ENCODE measurements at regions not wholly inside any gene's neighbourhood (a gene's known extent, or its start where the extent isn't known, plus 50 kb on each side); places are given as distances from the start of the nearest gene placed in this dataset.
"Not testable (repeated sequence)": the region's sequence is repeated elsewhere in the genome, so short reads cannot be mapped to it uniquely, and the experiment has no call there.

DNA sequence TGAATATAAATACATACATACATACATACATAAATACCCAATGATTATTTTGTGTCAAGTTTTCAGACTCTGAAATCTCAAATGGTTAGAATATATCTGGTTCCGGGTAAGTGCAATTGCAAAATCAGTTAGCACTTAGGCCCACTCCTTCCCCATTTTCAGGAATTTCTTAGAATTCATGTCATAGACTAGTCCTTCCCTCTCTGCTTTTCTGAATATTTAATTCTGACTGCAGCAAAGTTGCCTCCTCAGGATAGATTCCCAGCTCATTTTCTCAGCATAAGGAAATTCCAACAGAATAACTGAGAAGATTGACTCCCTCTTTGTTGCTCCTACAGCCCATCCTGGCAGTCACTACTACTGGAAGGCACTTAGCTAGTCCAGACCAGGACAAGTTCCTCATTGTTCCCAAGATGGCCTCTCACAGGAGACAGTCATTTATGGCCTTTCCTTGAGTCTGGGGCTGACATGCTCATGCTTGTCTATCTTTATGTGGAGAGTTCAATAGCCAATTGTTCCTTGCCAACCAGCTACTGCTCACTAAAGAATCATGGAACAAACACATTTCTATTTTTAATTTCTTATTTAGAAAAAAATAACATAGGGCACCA, 142.9 kb upstream of the ITGB1 start:
- DNase-seq = no peak

- DNase-seq = no peak
Observed at GRCh38 chr10:33099748-33100147, 141.7 kb upstream of the ITGB1 start.

DNA sequence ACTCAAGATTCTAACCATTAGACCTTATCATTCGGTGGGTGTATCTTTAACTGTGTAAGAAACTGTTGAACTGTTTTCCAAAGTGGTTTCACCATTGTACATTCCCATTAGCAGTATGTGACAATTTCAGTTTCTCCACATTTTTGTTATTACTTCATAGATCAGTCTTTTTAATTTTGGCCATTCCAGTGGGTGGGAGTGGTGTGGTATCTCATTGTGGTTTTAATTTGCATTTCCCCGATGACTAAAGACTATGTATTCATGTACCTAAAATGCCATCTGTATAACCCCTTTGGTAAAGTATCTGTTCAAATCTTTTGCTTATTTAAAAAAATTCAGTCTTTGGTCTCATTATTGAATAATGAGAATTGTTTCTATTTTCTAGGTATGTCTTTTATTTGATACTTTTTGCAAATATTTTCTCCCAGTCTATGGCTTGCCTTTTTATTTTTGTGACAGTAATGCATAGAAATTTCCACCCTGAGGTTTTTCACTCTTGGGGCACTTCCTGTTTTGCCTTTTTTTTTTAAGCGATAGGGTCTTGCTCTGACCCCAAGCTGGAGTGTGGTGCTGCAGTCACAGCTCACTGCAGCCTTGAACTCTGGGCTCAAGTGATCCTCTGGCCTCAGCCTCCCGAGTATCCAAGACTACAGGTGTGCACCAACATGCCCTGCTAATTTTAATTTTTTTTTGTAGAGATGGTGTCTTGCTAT, 141.1 kb upstream of the ITGB1 start:
- DNase-seq = no peak

DNA sequence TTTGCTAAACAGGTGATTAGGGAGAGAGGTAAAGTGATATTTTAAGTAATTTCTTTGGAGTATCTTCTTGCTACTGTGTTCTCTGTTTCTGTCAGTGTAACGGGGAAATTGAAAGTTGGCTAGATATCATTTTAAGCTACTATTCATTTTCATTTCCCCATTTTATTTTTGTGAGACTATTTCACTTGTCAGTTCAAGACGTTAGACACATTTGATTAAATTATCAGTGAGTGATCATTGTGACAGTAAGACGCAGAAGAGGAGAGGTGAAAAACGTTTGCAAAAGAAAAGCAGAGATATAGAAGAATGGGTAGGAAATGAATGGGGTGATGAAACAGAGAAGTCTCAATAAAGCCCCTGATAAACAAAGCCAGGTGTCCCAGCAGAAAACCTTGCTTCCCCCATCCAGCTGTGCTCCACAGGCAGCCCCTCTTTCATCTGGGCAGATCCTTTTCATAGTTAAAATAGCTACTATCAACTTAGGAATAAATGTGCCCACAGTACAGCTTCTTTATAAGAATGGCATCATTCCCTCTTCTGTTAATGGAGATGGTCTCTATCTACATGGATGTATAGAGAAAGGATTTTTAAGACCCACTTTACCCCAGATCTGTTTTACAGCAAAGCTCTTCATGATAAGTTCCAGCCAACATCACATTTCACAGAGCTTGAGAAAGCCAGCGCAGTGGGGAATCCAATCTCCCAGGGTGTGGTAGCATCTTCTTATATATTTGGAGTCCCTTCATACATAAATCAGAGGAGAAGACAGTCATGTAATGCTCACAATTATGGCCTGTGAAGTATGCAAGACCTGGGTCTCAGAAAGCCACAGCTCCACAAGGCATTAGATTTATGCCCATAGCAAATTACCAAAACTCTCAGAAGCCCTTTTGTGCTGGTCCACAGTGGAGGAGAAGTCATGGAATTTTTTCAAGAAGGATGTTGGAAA, 138.1 kb upstream of the ITGB1 start:
- no peak for DNase-seq

GRCh38 chr10:33094263-33095051, 136.4 kb upstream of the ITGB1 start:
- DNase-seq = no peak

GRCh38 chr10:33093362-33093761, 135.3 kb upstream of the ITGB1 start:
- DNase-seq = no peak

GRCh38 chr10:33092596-33092995, 134.6 kb upstream of the ITGB1 start:
- DNase-seq = no peak

DNA sequence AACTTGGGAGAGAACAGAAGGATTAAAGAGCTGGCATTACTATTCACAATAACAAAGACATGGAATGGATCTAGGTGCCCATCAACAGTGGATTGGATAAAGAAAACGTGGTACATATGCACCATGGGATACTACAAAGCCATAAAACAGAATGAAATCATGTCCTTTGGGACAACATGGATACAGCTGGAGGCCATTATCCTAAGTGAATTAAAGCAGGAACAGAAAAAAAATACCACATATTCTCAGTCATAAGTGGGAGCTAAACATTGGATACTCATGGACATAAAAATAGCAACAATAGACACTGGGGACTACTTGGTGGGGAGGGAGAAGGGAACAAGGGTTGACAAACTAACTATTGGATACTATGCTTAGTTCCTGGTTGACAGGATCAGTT, 133.2 kb upstream of the ITGB1 start:
- DNase-seq = no peak

DNA sequence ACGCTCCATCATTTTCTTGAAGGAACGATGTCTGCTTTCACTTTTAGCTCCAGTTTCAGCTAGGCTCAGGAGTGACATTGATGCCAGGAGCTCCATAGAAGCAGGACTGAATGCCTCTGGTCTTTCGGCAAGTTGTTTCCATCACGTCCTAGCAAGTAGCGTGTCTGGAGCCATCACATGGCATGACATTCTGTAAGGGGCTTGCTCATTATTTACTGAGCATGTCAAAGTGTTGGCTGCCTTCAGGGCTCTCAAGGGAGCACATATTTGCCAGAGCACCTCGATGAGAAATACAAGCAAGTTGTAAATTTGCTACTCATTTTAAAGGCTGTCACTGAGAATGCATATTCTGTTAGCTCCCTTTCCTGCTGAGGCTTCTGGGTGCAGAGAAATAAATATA, 131.0 kb upstream of the ITGB1 start:
- DNase-seq = no peak

GRCh38 chr10:33087922-33088321, 129.9 kb upstream of the ITGB1 start:
- no peak for DNase-seq

DNA sequence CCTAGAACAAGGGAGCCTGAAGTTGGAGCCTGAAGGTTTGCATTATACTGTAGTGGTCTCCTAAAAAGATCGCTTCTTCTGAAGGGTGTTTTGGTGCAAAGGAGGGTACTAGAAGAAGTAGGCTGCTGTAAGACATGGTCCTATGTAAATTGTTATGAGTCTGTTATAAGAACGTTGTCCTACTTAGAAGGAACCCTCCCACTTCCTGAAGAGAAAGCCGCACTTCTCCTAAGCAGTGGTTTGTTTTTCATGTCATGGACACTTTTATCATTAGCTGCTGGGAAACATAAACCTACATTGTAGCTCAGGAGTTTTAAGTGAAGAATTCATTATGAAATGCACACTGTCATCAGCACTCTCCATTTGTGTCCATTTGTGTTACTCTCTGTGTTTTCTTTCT, 129.1 kb upstream of the ITGB1 start:
- DNase-seq = no peak

GRCh38 chr10:33086100-33086499, 128.1 kb upstream of the ITGB1 start:
- DNase-seq = no peak

- no peak for DNase-seq
Observed at GRCh38 chr10:33085313-33085833, 127.3 kb upstream of the ITGB1 start.

DNA sequence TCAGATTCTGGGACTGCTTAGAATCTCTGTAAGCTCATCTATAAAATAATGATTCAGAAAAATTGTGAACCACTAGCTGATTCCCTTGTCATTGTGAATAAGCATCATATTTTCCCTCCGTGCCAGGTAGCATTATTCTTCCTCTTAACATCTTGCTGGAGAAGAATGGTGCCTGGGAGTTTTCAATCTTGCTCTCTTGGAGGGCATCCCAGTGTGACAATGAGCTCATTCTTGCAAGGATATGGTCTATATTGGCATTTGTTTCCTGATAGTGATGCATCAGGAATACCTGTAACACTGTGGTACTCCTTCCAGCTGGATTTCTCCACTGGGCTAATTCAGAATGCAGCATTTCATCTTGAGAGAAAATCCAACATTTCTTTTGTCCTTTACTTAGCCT, 126.4 kb upstream of the ITGB1 start:
- DNase-seq = no peak

DNA sequence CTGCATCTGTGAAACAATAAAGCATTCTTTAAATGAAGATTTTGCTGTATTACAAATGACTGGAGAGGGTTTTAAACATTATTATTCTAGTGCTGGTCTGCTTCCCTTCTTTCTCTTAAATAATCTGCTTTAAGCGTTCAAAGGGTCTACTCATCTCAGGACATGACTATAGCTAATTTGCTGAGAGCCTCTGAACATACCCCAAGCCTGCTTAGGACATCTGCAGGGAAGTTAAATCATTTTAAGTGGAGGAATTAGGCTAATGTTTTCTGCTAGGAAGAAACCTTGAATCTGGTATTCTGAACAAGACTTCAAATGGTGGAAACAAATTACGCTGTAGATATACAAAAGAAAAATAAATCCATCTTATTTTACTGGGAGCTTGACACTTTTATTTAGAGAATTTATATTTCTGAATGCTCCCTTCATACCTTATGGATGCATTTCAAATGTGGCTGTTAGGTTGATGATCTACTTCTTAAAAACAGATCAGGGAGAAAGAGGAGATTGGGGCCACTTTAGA, 124.4 kb upstream of the ITGB1 start:
- no peak for DNase-seq

- not testable (repeated sequence) for DNase-seq
Observed at GRCh38 chr10:33080467-33080866, 122.4 kb upstream of the ITGB1 start.

DNA sequence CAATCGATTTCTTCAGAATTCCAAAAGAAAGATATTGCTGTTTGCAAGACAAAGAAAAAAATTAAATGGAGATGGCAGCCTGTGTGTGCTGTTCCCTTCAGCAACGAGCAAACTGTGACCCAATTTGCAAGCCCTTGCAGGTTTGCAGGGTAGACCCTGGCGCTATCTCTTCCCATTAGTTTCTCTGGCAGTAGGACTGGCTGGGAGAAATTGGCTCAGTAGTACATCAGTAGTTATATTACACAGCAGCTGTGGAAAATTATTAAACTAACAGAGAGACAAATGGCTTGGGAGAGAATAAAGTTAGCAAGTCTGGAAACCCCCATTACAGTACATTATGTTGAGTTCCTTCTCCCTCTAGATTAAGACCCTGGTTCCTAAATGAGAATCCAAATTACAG, 116.4 kb upstream of the ITGB1 start:
- no peak for DNase-seq

- no peak for DNase-seq
Observed at GRCh38 chr10:33073641-33074415, 115.8 kb upstream of the ITGB1 start.

GRCh38 chr10:33071857-33072256, 113.8 kb upstream of the ITGB1 start:
- DNase-seq = no peak

DNA sequence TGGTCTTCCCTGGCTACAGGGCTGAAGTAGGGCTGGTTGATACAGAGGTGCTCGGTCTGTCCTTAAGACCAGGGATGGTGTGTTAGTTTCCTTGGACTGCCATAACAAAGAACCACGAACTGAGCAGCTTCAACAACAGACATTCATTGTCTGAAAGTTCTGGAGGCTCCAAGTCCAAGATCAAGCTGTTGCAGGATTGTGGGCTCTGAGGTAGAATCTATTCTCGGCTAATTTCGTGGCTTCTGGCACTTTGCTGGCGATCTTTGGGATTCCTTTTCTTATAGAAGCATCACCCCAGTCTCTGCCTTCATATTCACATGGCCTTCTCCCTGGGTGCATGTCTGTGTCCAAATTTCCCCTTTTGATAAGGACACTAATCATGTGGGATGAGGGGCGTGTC, 112.1 kb upstream of the ITGB1 start:
- DNase-seq = no peak

- no peak for DNase-seq
Observed at GRCh38 chr10:33067917-33068316, 109.9 kb upstream of the ITGB1 start.

DNA sequence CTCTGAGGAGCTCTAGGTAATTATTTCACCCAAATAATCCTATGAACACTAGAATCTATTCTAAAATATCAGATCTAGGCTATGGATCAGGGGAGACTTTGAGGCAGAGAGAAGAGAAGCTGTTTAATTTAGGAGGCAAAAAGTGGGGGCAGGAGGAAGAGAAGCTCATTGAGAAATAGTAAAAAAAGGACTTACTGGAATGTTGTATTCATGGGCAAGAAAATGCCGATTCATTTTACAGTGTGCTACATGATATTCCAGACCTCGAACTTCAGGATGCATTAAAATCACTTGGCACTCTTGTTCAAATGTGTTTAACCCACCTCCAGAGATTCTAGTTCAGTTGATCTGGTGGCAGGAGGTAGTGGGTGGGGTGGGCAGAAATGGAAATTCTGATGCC, 109.5 kb upstream of the ITGB1 start:
- DNase-seq = no peak
